Mammary epithelial cell (primary cell): ENCODE measurements at regions not wholly inside any gene's neighbourhood (a gene's known extent, or its start where the extent isn't known, plus 50 kb on each side); places are given as distances from the start of the nearest gene placed in this dataset.

ENCODE experiments used
- CTCF ChIP-seq, 2 donors: IDR thresholded peaks in 1 of 2; conservative IDR thresholded peaks in 1 of 2; 2 replicates each; pipeline ENCODE4 v1.5.1; 2011 to 2012; ENCODE audit warnings: inconsistent platforms in 2 of 2, low read length in 2 of 2, mild to moderate bottlenecking in 2 of 2, control low read depth in 1 of 2, low read depth in 1 of 2; ENCODE audit not compliant: insufficient read depth in 1 of 2; ENCODE audit errors: extremely low read depth in 1 of 2
- EZH2 ChIP-seq: IDR thresholded peaks from 2 replicates; pipeline ENCODE4 v1.6.1; 2012; ENCODE audit warnings: low read length, inconsistent platforms, borderline replicate concordance

- TF ChIP-seq CTCF (conservative IDR thresholded peaks at IDR 0.05 in 1 of 2, IDR thresholded peaks at IDR 0.05 in 1 of 2; ENCODE audit: extremely low read depth in 1 of 2, insufficient read depth in 1 of 2, low read depth in 1 of 2, low read length in 2 of 2), result no peak
- no peak for TF ChIP-seq EZH2
Observed at GRCh38 chr1:29827801-29828525, 591.6 kb downstream of the PTPRU start.
